ENCODE measurements at regions not wholly inside any gene's neighbourhood (a gene's known extent, or its start where the extent isn't known, plus 50 kb on each side); places are given as distances from the start of the nearest gene placed in this dataset.

- TF ChIP-seq CTCF (IDR thresholded peaks at IDR 0.05) (no peak), POLR2AphosphoS5 (IDR thresholded peaks at IDR 0.05) (no peak)
Measured at GRCh38 chr18:67612281-67612680, 95.8 kb upstream of the DSEL start.

Data from upper lobe of left lung (tissue), 4 donors.